Sigmoid colon (tissue), 4 donors: ENCODE measurements at regions not wholly inside any gene's neighbourhood (a gene's known extent, or its start where the extent isn't known, plus 50 kb on each side); places are given as distances from the start of the nearest gene placed in this dataset.
"Not testable (repeated sequence)": the region's sequence is repeated elsewhere in the genome, so short reads cannot be mapped to it uniquely, and the experiment has no call there.

Experiments
- CTCF ChIP-seq, 4 experiments: fragments of 450-650 bp in 3 of 4; fragments of 200-600 bp in 1 of 4; IDR thresholded peaks; one replicate each; pipeline ENCODE4 v1.5.1; 2016 to 2019; ENCODE audit warnings: antibody characterized with exemption in 4 of 4, mild to moderate bottlenecking in 3 of 4, moderate library complexity in 2 of 4
- EP300 ChIP-seq, 4 donors: sonication (generic); formaldehyde crosslinking; IDR thresholded peaks; one replicate each; pipeline ENCODE4 v1.6.1; 2017; ENCODE audit warnings: antibody characterized with exemption in 4 of 4
- POLR2A ChIP-seq, 2 donors: fragments of 450-650 bp; IDR thresholded peaks; one replicate each; pipeline ENCODE4 v1.6.1; 2016; ENCODE audit warnings: antibody characterized with exemption in 2 of 2, mild to moderate bottlenecking in 2 of 2, moderate library complexity in 2 of 2
- POLR2AphosphoS5 ChIP-seq, 4 donors: sonication (generic); formaldehyde crosslinking; IDR thresholded peaks; one replicate each; pipeline ENCODE4 v1.6.1; 2017; ENCODE audit warnings: antibody characterized with exemption in 4 of 4

GRCh38 chr12:8285681-8286080, 58.3 kb upstream of the FAM90A1 start:
- TF ChIP-seq CTCF, POLR2A, EP300, POLR2AphosphoS5 (IDR thresholded peaks at IDR 0.05): not testable (repeated sequence)
